CD4-positive, alpha-beta T cell treated with Interleukin-6 for 4 hours (primary cell): ENCODE measurements at regions not wholly inside any gene's neighbourhood (a gene's known extent, or its start where the extent isn't known, plus 50 kb on each side); places are given as distances from the start of the nearest gene placed in this dataset.

Experiments
- DNase-seq: peaks from one replicate; pipeline ENCODE4 v3.0.0-alpha.2; 2020; ENCODE audit warnings: mixed read lengths

DNA sequence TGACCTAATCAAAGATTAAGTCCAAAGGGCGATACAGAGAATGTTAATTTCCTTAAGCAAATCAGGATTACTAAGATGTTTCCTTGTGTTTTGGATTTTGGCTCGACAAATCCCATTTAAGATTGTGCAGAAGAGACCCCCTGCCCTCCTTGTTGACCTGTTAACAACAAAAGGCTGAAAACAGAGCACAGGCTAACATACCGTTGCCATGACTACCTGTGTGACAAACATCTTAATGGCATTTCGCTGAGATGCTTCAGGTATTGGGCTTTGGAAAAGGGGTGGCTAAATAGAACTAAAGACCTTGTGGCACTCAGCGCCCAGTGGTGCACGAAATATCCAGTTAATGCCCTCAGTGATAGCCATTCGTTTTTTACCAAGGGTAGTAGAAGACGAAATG lies 1532.3 kb upstream of the TMEM132C start:
- no peak for DNase-seq

DNA sequence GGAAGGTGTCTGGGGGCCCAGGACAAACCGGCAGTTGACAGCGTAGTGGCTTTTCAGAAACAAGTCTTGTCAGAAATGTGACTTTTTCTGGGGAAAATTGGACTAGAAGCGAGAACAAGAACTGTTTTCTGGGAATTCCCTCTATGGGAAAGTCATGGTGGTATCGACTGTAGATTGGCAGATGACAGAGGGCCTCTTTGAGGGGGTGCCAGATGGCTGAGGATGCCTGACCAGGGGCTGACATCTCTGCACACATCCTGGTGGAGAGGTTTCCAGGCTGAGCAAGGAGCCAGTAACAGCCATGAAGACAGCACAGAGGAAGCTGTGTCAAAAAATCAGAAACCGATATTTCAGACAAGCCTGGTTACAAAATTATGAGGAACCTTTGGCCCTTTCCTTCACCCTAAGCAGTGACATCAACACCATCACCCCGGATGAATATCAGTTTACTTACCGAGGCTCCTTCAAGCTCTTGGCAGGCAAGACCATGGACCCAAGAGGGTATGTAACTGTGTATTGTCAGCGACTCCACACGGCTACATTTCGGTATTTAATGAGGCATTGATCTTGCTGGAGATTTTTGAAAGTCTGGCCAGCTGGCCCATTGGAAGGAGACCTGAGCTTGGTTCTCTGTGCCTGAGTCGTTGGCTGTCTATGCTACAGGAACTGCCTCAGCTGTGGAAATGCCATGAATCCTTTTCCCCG lies 1525.3 kb upstream of the TMEM132C start:
- no peak for DNase-seq

DNA sequence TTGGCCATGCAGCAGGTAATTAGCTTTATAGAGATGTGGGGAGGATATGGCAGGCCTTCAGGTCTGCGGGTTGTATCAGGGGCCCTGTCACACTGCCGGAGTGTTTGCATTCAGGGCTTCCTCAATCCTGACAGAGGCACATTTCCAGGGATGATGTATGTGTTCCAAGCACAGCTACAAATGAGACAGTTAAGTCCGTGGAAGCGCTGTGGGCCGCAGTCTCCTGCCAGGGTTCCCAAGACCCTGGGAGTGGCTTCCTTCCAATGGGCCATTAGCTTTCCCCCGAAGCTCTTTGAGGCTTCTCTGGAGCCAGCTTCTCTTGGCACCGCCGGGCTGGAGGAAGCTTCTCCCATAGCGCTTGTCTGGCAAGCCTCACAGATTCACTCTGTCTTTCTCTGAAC lies 1524.7 kb upstream of the TMEM132C start:
- no peak for DNase-seq

DNA sequence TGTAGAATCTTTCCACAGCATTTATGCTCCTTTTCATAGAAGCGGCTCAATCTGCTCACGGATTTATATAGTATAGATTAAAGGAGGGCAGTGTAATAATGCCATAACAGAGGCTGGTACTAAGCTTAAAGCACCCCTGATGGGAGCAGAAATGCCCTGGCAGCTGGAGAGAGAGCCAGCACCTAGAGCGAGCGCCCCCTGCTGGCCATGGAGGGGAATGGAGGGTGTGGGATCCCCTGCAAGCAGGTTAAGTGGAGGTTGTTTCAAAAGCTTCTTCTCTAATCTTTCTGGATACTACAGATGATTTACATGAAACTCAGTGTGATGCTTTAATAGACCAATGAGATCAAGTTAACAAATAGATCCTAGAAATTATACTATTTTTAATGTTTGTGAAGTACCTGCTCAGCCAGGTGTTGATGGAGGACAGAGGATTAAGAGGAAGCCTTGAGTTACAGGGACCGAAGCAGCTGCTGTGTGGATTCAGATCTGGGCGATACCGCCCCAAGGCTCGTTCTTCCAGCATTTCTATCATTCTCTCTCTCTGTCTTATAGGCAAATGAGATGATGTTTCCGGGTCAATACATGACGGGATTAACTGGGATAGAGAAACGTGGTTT lies 1519.3 kb upstream of the TMEM132C start:
- DNase-seq: peak; percentile 48

DNA sequence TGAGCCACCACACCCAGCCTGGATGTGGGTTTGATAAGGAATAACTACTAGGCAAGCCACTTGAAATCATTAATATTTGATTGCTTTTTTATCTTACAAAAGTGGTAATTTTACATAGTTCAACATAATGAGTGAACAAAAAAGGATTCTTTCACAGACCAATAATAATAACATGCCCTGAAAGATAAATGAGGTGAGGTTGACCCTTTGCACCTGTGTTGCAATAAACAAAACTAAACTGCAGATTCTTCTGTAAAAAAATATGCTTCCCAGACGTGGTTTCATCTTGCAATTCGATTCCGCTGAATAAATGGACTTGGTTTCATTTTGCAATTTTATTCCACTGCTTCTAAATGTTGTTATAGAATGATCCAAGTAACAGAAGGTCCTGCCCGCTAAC lies 1514.9 kb upstream of the TMEM132C start:
- DNase-seq: no peak

DNA sequence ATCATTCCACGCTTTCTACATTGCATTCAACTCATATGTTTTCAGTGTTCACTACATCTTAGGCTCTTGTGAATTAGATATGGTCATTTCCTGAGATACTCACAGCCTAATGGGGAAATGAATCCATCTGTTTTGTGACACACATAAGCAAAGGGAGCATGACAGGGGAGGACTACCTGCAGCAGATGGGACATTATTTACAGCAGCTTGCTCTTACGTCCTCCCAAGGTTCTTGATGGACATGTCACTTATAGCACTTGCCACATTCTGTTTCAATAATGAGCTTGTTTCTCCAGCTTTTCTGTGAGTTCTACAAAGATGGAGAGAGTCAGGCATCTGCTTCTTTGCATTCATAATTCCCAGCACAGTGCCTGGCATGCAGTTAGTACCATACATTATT lies 1509.6 kb upstream of the TMEM132C start:
- no peak for DNase-seq

DNA sequence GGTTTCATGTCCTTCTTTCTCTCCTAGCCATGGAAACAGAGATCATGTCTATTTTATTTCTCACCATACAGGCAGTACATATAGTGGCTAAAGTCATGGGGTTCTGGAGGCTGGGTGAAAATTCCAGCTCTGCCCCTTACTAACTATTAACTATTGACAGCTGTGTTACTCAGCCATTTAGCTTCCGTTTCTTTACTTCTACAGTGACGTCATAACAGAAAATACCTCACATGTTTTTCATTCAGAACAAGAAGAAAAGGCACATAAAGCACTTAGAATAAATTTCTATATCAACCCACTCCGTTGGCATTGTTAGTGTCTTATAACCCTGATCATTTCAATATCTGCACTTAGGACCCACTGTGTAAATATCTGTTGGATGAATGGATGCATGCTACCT lies 1506.9 kb upstream of the TMEM132C start:
- no peak for DNase-seq

DNA sequence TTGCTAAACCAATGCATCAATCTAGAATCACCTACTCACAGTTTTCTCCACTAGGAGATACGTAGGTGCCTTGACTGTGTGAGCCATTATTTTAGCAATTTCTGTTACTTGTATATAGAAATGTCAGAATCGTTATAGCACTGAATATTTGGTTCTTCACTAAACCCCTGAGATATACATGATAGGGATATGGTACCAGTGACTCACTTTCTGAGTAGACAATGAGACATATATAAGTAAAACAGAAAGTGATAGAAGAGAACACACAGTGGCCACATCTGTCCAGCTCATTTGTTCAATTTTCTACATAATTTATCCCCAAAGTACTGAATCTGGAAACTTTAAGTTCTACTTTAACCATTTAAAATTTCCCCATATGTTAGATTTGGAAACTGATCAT lies 1505.5 kb upstream of the TMEM132C start:
- DNase-seq: no peak

DNA sequence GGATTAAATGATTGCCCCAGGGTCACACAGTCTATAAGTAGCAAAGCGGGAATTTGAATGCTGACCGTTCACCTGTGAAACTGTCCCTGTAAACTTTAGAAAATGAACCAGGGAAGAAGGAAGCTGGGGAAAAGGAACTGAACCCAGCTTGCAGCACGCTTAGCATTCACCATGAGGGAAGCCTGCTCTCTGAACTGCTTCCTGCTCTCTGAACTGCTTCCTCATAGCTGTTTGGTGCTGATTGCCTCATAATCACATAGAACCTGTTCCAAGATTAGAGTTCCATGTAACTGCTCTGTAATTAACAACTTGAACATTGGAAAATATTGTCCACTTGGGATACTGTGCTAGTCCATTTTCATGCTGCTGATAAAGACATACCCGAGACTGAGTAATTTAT lies 1504.8 kb upstream of the TMEM132C start:
- DNase-seq: no peak

DNA sequence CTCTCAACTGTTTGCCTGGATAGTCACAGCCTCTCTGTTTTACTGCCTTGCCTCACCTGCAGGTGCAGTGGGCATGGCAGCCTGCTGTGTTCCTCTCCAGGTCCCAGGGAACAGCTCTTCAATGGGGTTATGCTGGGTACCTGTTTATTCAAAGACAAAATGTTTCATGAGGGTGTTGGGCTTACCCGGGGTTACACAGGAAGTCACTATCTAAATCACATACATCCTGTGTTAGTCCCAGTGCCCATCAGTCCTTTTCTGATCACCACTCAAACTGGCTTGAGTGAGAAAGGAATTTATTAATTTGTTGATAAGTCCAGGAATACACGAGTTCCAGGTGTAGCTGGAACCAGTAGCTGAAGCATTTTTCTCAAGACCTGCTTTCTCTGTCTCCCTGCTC lies 1503.6 kb upstream of the TMEM132C start:
- DNase-seq: no peak

DNA sequence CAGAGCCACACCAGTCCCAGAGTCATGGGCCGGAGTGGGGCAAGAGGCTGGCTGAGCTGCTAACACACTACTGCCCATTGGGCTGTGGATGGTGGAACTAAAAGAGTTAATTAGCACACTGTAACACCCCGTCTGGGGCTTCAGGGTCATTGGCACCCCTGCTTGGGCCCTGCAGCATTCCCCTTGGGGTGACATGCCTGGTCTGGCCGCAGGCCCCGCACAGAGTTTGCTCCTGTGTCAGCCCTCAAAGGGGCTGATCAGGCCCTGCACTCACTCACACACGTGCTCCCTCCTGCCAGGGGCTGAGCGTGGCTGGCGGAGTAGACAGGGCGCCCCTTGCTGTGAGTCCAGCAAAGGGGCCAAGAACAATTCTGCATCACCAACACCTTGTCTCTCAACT lies 1499.6 kb upstream of the TMEM132C start:
- DNase-seq: no peak

DNA sequence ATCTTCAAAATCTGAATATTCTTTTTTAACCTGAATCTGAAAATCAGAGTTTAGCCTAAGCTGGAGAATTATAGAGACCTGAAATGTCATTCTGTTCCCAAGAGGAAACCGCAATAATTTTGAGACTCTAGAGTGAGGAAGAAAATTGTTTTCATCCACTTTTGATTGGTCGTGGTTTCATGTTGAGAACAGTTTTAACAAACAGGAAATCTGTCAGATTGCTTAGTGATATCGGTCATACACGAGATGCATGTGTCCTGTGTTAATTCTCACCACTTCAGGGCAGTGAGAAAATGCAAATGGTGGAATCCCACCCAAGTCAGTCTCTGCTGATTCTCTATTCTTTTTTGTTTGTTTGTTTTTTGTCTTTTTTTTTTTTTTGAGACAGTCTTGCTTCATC lies 1498.5 kb upstream of the TMEM132C start:
- DNase-seq: no peak

DNA sequence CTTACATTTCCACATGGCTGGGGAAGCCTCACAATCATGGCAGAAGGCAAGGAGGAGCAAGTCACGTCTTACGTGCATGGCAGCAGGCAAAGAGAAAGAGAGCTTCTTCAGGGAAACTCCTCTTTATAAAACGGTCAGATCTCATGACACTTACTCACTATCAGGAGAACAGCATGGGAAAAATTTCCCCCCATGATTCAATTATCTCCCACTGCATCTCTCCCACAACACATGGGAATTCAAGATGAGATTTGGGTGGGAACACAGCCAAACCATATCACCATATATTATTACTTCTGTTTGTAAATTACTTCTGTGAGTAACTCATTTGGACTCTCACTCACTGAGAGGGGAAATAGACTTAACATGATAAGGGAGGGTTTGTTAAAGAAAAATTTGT lies 1496.8 kb upstream of the TMEM132C start:
- DNase-seq: no peak

DNA sequence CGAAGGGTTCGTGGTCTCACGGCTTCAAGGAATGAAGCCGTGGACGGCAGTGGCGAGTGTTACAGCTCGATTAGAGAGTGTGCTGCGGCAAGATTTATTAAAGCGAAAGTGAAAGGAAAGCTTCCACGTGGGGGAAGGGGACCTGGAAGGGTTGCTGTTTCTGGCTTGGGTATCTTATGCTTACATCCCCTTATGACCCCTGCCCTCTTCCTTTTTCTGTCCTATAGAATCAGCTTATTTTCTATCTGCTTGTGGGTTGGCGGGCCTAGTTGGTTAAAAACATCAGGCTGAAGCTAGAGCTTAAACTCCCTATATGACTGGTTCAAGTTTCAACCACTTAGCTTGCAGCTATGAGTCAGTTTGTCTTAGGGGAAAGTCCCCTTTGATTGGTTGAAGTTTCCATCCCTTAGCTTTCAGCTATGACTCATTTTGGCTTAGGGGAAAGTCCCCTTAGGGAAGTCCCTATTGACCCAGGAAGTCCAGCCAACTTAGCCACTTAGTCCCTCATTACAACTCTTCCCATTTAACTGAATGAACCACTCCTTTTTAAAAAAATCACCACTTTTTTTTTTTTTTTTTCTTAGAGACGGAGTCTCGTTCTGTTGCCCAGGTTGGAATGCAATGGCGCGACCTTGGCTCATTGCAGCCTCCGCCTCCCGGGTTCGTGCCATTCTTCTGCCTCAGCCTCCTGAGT lies 1494.7 kb upstream of the TMEM132C start:
- peak; percentile 35 for DNase-seq

DNA sequence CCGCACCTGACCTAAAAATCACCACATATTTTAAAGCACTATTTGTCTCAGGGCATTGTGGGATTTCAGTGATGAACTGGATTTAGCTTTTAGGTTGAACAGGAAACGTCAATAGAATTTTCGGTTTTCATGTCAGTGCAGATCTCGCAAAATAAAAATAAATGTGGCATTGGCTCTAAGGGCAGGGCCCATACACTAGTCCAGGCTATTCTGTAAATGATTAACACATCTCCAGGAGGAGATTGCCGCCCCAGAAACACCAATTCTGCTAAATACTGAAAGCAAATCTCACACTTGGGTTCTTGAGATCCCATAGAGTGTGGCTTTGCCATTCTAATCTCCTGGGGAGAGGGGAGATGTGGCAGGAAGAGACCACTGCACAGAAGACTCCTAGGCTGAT lies 1494.0 kb upstream of the TMEM132C start:
- DNase-seq: no peak

DNA sequence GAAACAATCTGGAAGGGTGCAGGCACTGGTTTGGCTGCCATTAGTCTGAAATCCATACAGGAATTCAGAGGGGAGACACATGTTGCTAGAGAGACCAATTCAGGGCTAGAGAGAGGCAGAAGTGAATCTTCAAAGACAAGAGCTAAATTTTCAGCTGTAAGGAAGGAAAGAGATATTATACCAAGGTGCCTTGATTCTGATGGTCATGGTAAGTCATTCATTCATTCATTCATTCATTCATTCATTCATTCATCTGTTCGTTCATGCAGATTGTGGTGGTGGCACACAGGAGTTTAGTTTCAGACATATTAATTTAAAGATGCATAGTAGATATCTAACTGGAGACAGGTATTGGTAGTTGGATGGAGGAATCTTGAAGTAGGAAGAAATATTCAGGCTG lies 1493.5 kb upstream of the TMEM132C start:
- no peak for DNase-seq

DNA sequence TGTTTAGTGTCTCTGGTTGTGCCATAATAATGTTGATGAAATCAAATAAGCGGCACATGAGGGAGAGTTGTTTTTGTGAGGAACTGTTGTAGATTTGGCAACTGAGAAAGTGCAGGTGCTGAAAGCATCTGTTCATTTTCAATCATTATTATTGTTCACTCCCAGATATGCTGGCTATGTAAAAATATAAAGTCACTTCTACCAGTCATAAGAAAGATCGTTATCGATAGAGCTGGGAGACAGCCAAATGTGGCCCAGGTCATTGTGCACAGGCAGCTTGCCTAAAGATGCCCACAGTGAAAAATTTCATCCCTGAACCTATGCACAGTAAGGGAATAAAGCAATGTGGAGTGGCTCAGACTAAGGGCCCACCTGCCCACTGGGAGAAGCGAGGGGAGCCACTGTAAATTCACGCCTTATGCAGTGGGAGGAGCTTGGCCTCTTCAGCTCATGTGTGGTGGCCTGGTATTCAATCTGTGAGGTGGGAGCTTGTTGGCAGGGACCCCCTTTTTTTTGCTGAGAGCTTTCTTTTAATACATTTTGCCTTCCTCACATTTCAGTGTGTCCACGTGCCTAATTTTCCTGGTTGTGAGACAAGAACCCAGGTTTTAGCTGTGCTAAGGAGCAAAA lies 1490.8 kb upstream of the TMEM132C start:
- no peak for DNase-seq

DNA sequence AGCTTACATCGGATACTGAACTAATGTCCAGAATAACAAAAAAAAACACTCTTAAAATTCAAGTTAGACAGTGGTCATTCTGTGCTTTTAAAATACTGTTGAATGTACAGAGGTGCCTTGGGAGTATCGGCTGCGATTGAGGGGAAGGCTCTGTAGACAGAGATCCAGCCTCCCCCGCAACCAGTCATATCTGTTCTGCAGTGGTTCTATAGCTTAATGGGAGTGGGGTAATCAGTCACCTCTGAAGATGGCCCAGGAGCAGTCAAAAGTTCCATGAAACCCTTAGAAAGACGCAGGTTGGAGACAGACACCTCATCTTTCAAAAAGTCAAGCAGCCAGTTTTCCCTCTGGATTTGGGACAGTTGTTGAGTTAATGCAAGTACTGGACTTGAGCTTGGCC lies 1486.6 kb upstream of the TMEM132C start:
- no peak for DNase-seq

DNA sequence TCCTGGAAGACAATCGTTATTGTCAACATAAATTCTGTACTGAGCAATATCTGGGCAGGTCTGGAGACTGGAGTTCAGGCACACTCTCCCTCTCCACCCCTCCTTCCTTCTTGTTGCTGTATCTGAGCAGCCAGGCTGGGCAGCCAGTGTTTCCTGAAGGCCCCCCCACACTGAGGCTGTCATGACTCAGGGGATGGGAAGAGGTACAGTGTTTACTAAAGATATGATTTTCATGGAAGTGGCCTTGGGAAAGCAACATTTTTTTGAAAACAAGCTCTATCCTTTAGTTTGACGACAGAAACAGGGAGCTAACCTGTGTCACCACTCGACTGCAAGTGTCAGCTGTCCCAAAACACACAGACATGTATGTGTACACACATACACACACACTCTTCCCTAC lies 1485.4 kb upstream of the TMEM132C start:
- no peak for DNase-seq

DNA sequence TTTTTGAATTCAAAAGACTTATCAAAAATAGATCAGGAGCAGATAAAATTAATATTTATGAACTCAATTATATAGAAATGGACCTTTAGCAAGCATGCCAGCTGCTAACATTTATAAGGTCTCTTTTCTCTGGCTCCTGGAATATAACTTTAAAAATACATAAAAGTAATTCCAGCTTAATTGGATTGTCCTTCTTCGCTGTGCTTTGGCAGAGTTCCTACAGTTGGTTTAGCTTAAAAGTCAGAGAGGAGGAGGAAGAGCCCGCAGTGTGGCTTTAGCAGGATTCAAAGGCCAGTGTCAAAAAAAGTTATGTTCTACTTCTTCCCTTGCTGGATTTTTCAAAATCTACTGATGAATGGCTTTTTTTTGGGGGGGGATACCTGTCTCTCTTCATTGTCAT lies 1484.9 kb upstream of the TMEM132C start:
- no peak for DNase-seq

DNA sequence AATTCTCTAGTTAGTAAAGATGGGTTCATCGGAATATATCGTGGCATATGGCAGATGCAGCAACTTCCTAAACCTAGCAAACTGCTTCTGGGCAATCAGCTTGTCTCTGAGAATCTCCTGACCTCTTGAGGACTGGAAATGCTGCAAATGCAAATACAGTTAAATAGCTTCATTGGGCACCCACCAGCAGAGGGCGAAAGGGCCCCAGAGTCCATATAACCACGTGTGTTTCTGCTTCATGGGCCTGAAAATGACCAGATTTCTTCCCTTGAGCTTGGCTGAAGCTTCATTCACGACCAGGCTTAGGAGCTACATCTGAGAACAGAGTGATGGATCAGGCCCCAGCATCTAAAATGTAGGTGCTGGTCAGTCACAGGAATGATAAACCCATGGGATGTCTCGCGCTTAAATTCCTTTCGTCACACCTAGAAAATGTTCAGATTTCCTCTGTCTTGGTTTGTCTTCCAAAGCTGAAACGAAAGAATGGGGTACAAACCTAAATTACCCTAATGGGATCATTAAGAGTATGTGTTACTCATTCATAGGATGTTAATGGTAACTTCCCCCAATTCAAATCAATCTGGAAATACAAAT lies 1482.5 kb upstream of the TMEM132C start:
- peak; percentile 24 for DNase-seq

DNA sequence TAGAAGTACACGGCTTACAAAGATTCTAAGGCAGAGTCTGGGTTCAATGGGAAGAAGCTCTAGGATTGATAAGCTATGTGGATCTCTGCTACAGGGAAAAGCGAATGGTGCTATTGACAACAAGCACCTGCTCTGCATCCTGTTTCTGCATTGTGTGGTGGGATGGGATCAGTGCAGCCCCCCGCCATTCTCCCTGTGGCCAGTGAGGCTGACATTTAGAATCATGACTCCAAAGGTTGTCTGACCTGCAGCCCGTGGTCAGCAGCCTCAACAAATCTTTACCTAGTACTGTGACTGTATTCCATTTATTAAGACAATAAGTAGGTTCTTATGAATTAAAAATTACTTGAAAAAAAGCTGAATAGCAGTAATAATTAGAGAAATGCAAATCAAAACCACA lies 1477.0 kb upstream of the TMEM132C start:
- no peak for DNase-seq

DNA sequence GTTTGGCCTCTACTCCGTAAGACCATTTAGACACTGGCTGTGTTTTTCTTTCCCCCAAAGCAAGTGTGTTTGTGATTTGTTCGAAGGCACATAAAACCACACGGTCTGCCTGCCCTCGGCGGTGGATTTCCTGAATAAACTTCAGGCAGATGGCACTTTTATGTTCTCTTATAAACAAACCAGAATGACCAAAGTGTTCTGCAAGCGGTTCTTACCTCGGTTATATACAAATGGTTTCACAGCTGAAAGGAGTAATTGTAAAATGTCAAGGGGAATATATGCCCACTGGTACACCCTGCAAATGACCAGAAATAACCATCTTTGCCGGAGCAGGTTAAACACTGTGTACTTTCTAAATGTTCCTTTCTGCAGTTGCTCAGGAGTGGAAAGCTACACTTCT lies 1475.8 kb upstream of the TMEM132C start:
- no peak for DNase-seq

DNA sequence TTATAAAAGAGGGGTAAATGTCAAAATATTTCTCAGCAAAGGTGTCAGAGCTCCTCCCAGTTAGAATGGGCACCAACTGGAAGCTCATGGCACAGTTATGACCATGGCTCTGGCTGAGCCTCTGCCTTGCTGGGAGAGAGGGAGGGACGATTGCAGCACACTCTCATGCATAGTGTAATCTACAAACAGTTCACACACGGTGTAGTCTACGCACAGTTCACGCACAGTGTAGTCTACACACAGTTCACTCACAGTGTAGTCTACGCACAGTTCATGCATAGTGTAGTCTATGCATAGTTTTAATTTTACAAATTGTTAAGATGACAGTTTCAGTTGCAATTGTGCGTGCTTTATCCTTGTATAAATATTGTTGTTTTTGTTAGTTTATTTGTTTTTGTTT lies 1474.6 kb upstream of the TMEM132C start:
- no peak for DNase-seq
